Left ventricle myocardium superior (tissue), 1 donor: ENCODE measurements at regions not wholly inside any gene's neighbourhood (a gene's known extent, or its start where the extent isn't known, plus 50 kb on each side); places are given as distances from the start of the nearest gene placed in this dataset.

Experiments used
- ATAC-seq: fragments of 200-7000 bp; cut with Tn5 transposase; one replicate; pipeline ENCODE4 v1.9.1; 2020; ENCODE audit warnings: mild to moderate bottlenecking, moderate library complexity
- DNase-seq: peaks from one replicate; pipeline ENCODE4 v3.0.0-alpha.2; 2020
- intact Hi-C: fragments of 100-400 bp; cut with micrococcal nuclease; formaldehyde crosslinking; loops from one replicate; pipeline ENCODE4 v1.11.0; 2022
- donor health status: DM: no; HTN: yes; CAD: no; lungs with severe emphysema.

DNA sequence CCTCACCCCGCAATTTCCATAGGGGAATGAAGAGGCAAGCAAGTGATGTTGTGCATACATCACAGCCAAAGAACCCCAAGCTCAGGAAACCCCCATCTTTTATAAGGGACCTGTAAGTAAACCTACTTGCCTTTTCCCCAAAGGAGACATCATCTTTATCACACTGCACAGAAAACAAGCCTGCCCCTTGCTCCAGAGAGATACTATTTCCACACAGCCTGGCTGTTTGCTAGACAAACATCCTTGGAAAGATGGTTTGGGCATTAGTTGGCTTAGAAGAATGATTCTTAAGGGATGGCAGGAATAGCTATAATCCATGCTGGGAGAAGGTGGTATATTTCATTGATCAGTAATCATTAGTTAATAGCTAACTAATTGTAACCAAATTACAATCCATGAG is 123.7 kb upstream of the SEC61G start:
- DNase-seq (no peak), ATAC-seq (no peak)
- intact Hi-C loops: no loop called here

DNA sequence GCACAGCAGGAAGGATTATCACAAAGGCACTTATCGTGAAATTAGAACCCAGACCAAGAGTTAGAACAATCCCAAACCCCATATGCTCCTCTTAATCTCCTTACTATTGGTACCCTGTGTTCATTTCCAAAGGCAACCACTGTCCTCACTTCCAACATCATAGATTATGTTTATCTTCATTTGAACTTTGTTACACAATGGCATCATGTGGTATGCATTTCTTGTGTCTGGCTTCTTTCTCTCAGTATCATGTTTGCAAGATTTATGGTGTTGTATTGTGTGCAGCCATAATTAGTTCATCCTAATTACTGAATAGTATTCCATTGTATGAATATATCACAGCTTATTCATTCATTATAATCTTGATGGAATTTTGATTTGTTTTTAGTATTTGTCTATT is 124.6 kb upstream of the SEC61G start:
- DNase-seq: no peak
- intact Hi-C loops: no loop called here

GRCh38 chr7:54885285-54885684 is 126.3 kb upstream of the SEC61G start:
- DNase-seq (no peak), ATAC-seq (no peak)
- intact Hi-C loops: no loop called here

More for the DNA sequence above, 124.6 kb upstream of the SEC61G start:
- ATAC-seq: no peak

GRCh38 chr7:54888067-54888733 is 129.2 kb upstream of the SEC61G start:
- DNase-seq: peak; percentile 38
- intact Hi-C loops: no loop called here
- peak; percentile 60 for ATAC-seq

DNA sequence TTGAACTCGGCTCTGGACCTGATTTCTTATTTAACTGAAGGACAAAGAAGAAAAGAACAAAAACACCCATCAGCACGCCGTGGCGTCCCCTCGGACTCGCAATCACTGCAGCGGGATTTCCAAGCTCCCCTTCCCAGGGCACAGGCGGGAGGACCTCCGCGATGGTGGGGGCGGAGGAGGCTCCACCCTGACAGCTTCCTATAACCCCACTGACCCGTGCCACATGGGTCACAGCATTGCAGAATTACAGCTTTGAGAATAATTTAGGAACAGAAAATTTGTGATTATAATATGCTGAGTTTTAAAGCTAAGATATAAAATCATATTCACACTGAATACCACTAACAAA is 129.7 kb upstream of the SEC61G start:
- peak; percentile 37 for DNase-seq
- peak; percentile 40 for ATAC-seq
- intact Hi-C loops: no loop called here

- intact Hi-C loops: no loop called here
- peak; percentile 44 for ATAC-seq
- no peak for DNase-seq
These were observed 120.9 kb upstream of the EGFR start for GRCh38 chr7:54897891-54898290.

DNA sequence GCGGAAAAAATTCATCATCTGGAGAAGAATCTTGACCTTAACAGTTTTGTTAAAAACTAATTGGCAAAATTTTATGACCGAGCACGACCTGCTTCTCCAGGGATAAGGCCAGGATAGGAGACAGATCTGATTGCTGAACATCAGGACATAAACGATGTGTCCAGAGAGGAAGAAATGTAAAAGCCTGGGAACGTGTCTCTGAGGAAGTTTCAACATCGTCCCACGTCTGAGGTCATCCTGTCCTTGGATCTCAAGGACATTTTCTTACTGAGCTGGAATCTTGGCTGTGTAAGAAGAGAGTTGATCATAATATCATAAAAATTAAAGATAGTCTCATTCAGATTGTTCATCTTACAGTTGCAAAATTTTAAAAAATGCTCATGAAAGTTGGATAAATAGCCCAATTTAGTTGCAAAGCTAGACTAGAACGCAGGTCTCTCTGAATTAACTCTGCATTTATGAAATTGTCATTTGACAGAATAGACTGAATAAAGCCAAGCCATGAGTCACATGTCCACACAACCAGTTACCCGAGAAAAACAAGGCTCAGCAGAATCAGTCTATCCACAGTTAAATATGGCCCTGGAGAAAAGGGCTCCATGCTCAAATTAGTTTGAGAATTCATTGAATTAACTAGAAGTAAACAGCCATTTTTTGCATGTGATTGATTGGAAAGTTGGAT is 120.0 kb upstream of the EGFR start:
- DNase-seq (no peak), ATAC-seq (peak; percentile 97)
- intact Hi-C loops: no loop called here

DNA sequence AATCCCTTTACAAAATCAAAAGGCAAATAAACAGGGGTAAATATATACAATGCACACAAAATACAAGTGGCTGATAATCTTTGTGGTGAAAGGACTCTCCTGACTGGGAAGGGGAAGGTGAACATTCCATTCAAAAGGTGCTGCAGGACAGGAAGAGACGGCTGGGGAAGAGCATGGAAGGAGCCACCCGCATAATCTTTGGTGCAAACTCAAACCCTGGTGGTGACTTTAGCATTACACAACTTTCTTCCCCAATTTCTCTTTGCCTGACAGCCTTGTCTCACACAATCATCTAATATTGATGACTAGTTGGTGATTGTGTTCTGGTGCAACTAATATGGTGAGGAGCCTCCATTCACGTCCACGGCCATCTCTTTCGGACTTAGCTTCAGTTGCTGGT is 117.0 kb upstream of the EGFR start:
- no peak for DNase-seq
- no peak for ATAC-seq
- intact Hi-C loops: no loop called here

DNA sequence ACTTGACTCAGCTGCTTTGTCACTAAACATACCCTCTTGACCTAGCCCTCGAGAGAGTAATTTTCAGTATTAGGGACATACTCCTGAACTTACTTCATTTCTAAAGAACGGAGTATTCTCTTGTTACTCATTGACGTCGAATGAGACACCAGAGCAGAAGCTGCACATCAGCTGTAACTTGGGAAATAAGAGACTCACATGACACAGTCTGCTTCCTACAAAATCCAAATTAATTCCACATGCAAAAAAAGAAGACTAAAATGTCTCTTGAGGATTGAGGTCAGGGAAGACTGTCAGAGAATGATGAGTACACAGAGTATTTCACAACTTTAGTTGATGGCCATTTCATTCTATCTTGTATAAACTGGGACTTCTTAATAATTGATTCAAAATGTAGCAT is 114.7 kb upstream of the EGFR start:
- intact Hi-C loops: no loop called here
- ATAC-seq (peak; percentile 99), DNase-seq (no peak)

- ATAC-seq: no peak
- DNase-seq: no peak
- intact Hi-C loops: no loop called here
These were observed 113.8 kb upstream of the EGFR start for GRCh38 chr7:54904986-54905385.

DNA sequence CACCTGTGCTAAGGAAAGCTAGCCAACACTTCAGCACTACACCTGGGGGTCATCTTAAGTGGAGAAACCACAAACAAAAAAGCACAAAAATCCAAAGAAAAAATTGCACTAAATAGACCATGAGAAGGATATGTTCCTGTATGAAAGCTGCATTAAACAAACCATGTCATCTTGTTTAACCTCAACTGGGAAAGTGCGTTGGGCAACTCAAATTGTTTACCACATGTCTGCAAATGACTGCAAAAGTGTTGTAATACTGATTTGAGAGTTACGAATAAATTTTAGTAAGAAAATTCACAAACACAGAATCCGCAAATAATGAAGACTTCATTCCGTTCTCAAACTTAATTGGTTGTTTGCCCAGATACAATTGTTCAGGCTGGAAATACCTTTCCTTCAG is 111.9 kb upstream of the EGFR start:
- intact Hi-C loops: no loop called here

GRCh38 chr7:54907981-54908380 is 110.8 kb upstream of the EGFR start:
- DNase-seq: no peak
- no peak for ATAC-seq
- intact Hi-C loops: no loop called here

More for the DNA sequence above, 111.9 kb upstream of the EGFR start:
- DNase-seq (no peak), ATAC-seq (no peak)

GRCh38 chr7:54908760-54909438 is 109.9 kb upstream of the EGFR start:
- intact Hi-C loops: no loop called here
- ATAC-seq: no peak
- DNase-seq: no peak

- DNase-seq (no peak), ATAC-seq (no peak)
- intact Hi-C loops: no loop called here
These were observed 102.8 kb upstream of the EGFR start for GRCh38 chr7:54915870-54916598.

GRCh38 chr7:54917613-54918391 is 101.0 kb upstream of the EGFR start:
- ATAC-seq: no peak
- intact Hi-C loops: no loop called here
- DNase-seq: no peak

GRCh38 chr7:54921116-54921515 is 97.7 kb upstream of the EGFR start:
- intact Hi-C loops: no loop called here
- ATAC-seq (no peak), DNase-seq (no peak)

DNA sequence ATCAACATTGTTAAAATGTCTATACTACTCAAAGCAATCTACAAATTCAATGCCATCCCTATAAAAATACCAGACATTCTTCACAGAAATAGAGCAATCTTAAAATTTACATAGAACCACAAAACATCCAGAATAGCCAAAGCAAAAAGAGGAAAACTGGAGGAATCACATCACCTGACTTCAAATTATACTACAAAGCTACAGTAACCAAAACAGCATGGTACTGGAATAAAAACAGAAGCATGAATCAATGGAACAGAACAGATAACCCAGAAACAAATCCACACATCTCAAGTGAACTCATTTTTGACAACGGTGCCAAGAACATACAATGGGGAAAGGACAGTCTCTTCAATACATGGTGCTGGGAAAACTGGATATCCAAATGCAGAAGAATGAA is 87.3 kb upstream of the EGFR start:
- ATAC-seq: no peak
- intact Hi-C loops: no loop called here
- DNase-seq: no peak

- intact Hi-C loops: no loop called here
- ATAC-seq: peak; percentile 99
- DNase-seq: peak; percentile 77
These were observed 85.8 kb upstream of the EGFR start for GRCh38 chr7:54932818-54933543.

DNA sequence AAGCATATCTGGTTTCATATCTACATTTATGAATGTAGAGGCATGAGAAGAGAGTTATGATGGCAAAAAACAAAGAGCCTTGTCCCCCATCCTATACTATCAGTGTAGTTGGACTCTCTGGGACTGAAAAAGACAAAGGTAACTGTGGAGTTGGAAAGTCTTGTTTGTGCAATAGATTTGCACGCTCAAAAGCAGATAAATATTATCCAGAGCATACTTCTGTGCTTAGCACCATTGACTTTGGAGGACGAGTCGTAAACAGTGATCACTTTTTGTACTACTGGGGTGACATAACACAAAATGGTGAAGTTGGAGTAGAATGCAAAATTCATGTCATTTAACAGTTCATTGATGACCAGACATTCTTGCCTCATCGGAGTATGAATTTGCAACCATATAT is 85.2 kb upstream of the EGFR start:
- DNase-seq (no peak), ATAC-seq (no peak)
- intact Hi-C loops: no loop called here
